ENCODE measurements at regions not wholly inside any gene's neighbourhood (a gene's known extent, or its start where the extent isn't known, plus 50 kb on each side); places are given as distances from the start of the nearest gene placed in this dataset.
"Not testable (repeated sequence)": the region's sequence is repeated elsewhere in the genome, so short reads cannot be mapped to it uniquely, and the experiment has no call there.

- no peak for DNase-seq
These were observed 214.9 kb upstream of the EDNRB start for GRCh38 chr13:78133511-78133910.

GRCh38 chr13:78131811-78132210, 213.2 kb upstream of the EDNRB start:
- no peak for DNase-seq

- DNase-seq: no peak
These were observed 212.7 kb upstream of the EDNRB start for GRCh38 chr13:78131346-78131745.

- no peak for DNase-seq
These were observed 211.2 kb upstream of the EDNRB start for GRCh38 chr13:78129823-78130222.

GRCh38 chr13:78129359-78129758, 210.7 kb upstream of the EDNRB start:
- DNase-seq: no peak

GRCh38 chr13:78121459-78122348, 203.1 kb upstream of the EDNRB start:
- DNase-seq: peak; percentile 20

GRCh38 chr13:78121001-78121400, 202.4 kb upstream of the EDNRB start:
- no peak for DNase-seq

GRCh38 chr13:78120144-78120543, 201.5 kb upstream of the EDNRB start:
- not testable (repeated sequence) for DNase-seq

GRCh38 chr13:78117070-78117469, 198.4 kb upstream of the EDNRB start:
- not testable (repeated sequence) for DNase-seq

GRCh38 chr13:78105656-78106055, 187.0 kb upstream of the EDNRB start:
- DNase-seq: no peak

GRCh38 chr13:78103936-78104335, 185.3 kb upstream of the EDNRB start:
- no peak for DNase-seq

GRCh38 chr13:78102741-78103140, 184.1 kb upstream of the EDNRB start:
- DNase-seq: no peak

- DNase-seq: peak; percentile 81
These were observed 183.6 kb upstream of the EDNRB start for GRCh38 chr13:78102121-78102677.

- no peak for DNase-seq
These were observed 181.9 kb upstream of the EDNRB start for GRCh38 chr13:78100486-78100885.

GRCh38 chr13:78098249-78098648, 179.6 kb upstream of the EDNRB start:
- no peak for DNase-seq

GRCh38 chr13:78096221-78096620, 177.6 kb upstream of the EDNRB start:
- DNase-seq: no peak

GRCh38 chr13:78087966-78088678, 169.5 kb upstream of the EDNRB start:
- DNase-seq: no peak

GRCh38 chr13:78085434-78086225, 167.0 kb upstream of the EDNRB start:
- DNase-seq: no peak

GRCh38 chr13:78084401-78084800, 165.8 kb upstream of the EDNRB start:
- DNase-seq: no peak

- no peak for DNase-seq
These were observed 159.5 kb upstream of the EDNRB start for GRCh38 chr13:78078168-78078567.

GRCh38 chr13:78067290-78067689, 148.7 kb upstream of the EDNRB start:
- no peak for DNase-seq

GRCh38 chr13:78065141-78065540, 146.5 kb upstream of the EDNRB start:
- no peak for DNase-seq

GRCh38 chr13:78061806-78062205, 143.2 kb upstream of the EDNRB start:
- DNase-seq: no peak
